GM19035 (cell line): ENCODE measurements at regions not wholly inside any gene's neighbourhood (a gene's known extent, or its start where the extent isn't known, plus 50 kb on each side); places are given as distances from the start of the nearest gene placed in this dataset.
"Not testable (repeated sequence)": the region's sequence is repeated elsewhere in the genome, so short reads cannot be mapped to it uniquely, and the experiment has no call there.

Experiments
- ATAC-seq: cut with Tn5 transposase; IDR thresholded peaks from one replicate; pipeline ENCODE4 v1.9.1; 2021; ENCODE audit not compliant: unreplicated experiment

- not testable (repeated sequence) for ATAC-seq
These were observed 58.8 kb upstream of the ANKRD30BL start for GRCh38 chr2:132220589-132220988.

GRCh38 chr2:132221886-132222285 lies 60.1 kb upstream of the ANKRD30BL start:
- not testable (repeated sequence) for ATAC-seq

DNA sequence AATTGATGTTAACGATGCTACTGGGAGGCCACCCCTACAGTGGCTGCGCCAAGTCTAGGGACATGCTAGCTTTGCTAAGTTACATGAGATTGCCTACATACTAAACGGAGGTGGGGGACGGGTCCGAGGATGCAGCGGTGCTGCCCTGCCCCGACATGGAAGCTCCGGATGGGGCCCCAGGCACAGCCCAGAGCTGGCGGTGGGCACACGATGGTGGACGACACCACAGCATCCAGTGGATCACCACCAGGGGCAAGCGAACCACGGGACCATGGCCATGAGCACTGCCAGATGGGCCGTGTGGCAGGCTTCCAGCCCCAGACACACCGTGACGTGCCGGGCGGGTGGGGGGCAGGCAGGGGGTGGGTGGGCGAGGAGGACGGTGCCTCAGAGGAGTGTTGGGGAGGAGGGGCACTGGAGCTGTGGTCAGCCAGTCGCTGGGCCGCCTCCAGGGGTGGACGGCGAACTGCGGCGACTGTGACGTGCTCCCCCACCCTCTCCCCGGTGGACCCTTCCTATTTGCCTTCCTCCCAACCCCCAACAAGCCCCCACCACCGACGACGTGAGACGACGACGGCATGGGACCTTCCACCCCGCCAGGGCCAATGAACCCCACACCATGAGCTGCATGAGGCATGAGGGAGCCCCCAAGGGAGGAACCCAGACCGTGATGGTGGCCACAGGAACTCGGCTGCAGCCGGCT lies 90.6 kb upstream of the ANKRD30BL start:
- no peak for ATAC-seq

- ATAC-seq = no peak
These were observed 91.1 kb upstream of the ANKRD30BL start for GRCh38 chr2:132252894-132253264.

- ATAC-seq = no peak
These were observed 91.9 kb upstream of the ANKRD30BL start for GRCh38 chr2:132253496-132254305.

DNA sequence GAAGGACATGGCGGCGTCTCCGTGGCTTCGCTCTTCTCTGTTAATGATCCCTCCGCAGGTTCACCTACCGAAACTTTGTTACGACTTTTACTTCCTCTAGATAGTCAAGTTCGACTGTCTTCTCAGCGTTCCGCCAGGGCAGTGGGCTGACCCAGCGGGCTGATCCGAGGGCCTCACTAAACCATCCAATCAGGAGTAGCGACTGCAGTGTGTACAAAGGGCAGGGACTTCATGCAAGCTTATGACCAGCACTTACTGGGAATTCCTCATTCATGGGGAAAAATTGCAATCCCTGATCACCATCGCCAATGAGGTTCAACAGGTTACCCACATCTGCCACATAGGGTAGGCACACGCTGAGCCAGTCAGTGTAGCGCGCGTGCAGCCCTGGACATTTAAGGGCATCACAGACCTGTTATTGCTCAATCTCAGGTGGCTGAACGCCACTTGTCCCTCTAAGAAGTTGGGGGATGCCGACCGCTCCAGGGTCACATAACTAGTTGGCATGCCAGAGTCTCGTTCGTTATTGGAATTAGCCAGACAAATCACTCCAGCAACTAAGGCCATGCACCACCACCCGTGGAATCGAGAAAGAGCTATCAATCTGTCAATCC lies 92.7 kb upstream of the ANKRD30BL start:
- ATAC-seq = not testable (repeated sequence)

- ATAC-seq = no peak
These were observed 94.0 kb upstream of the ANKRD30BL start for GRCh38 chr2:132255714-132256113.

DNA sequence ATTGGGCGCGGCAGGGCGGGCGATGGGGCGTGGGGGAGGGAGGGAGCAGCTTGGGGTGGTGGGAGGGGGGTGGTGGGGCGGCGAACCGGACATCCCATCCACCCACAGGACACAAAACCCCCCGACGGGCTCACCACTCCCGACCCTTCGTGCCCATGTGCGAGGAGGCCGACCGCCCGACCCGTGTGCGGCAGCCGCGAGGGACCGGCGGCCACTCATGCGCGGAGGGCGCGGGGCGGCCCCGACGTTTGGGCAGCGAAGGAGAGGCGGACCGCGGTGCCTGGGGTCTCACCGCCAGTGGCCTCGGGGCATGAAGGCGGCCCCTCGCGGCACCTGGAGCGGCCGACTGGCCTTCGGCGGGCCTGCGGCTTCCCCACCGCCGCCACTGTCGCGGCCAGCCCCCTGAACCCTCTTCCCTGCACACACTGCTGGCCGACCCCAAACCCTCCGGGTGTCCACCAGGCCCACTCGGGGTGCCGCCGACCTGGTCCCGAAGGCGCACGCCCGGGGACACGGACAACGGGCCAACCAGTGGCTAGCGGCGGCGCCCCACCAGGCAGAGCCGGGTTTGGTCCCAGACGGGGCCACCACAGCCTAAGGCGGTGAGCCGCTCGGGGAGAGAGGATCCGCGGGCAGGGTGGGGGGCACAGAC lies 94.6 kb upstream of the ANKRD30BL start:
- no peak for ATAC-seq

- ATAC-seq = not testable (repeated sequence)
These were observed 95.2 kb upstream of the ANKRD30BL start for GRCh38 chr2:132256903-132257300.

DNA sequence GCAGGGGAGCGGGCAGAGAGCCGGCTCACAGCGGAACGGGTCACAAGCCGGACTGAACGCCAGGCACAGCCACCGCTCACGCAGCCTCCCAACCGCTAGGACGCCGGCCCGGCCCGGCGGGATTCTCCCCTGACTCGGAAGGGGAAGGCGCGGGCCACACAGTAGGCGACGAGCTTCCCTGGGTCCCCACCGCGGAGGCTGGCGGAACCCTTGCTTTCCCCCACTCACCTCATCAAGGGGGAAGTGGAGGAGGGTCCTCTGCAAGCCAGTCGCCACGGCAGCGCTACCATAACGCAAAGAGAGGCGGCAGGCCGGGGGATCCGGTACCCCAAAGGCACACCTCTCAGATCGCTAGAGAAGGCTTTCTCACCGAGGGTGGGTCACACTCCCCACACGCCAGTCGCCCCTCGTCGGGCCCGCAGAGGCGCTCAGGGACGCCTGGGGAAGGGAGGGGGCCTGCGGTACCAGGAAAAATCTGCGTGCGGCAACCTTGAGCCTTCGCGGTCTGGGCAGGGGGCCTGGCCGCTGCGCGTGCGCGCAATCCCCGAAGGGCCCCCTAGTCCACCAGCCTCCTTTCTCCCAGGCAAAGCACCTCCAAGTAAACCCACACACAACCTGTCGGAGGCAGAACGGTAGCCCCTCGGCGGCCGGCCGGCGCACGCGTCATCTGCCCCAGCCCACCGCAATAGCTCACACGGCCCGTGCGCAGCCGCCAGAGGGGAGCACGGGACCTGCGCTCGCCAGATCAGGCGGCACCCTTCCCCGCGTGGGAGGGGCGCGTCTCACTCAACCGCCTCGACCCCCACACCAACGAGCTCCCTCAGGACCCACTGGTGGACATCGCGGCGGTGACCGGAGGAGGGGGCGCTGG lies 95.8 kb upstream of the ANKRD30BL start:
- ATAC-seq = not testable (repeated sequence)

DNA sequence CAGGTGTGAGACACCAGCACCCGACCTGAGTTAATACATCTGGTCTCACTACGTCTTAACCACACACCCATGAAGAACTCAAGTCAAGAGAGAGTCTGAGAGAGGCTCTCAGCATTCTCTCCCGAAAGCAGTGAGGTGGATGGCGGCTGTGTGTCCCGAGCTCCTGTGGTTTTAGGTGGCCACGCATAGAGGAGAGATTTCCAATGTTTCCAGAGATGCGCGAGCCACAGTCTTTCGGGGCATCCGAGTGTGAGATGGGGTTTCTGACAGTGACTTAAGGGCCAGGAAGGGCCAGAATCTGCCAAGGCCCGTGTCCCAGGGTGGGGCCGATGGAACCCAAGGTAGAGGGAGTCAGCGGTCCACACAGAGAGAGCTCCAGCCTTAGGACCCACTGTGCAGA lies 97.5 kb upstream of the ANKRD30BL start:
- ATAC-seq = not testable (repeated sequence)

GRCh38 chr2:132265595-132265994 lies 103.8 kb upstream of the ANKRD30BL start:
- ATAC-seq = not testable (repeated sequence)

DNA sequence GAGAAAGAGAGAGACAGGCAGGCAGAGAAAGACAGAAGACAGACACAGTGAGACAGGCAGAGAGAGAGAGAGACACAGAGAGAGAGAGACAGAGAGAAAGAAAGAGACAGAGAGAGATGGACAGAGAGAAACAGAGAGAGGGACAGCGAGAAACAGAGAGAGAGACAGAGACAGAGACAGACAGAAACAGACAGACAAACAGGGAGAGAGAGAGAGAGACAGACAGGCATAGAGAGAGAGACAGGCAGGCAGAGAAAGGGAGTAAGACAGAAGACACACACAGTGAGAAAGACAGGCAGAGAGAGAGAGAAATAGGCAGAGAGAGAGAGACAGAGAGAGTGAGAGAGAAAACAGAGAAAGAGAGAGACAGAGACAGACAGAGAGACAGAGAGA lies 105.3 kb upstream of the ANKRD30BL start:
- ATAC-seq = no peak

DNA sequence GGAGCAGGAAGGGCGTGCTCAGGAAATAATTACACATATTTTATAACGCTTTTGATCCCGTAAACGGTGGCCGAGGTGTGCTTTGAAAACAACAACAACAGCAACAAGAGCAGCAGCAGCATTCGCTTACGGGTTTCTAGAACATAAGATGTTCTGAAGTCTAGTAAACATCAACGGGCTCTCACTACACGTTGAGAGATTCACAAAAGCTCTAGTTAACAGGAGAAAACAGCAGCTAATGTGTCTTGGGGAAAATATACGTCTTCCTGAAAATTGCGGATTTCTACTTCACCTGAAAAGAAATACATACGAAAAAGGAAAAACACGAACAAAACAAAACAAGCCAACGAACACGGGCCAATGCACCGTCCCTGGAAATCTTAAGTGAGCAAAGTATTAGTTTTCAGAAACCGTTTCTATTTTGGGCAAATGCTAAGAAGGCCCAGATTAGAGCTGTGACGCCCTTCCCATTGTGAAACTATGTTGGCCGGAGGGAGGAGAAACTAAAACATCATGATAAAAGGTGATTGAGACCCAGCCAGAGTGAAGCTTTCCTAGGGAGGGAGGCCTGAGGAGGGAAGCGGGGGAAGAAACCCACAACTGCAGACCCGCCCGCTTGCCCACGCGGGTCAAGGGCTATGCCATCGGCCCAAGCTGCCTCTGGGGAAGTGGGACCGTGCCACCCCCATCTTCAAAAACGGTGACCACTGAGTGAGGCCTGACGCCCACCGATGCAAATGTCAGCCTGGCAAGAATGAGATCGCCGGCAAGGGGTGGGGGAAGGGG lies 105.9 kb upstream of the ANKRD30BL start:
- ATAC-seq = not testable (repeated sequence)

DNA sequence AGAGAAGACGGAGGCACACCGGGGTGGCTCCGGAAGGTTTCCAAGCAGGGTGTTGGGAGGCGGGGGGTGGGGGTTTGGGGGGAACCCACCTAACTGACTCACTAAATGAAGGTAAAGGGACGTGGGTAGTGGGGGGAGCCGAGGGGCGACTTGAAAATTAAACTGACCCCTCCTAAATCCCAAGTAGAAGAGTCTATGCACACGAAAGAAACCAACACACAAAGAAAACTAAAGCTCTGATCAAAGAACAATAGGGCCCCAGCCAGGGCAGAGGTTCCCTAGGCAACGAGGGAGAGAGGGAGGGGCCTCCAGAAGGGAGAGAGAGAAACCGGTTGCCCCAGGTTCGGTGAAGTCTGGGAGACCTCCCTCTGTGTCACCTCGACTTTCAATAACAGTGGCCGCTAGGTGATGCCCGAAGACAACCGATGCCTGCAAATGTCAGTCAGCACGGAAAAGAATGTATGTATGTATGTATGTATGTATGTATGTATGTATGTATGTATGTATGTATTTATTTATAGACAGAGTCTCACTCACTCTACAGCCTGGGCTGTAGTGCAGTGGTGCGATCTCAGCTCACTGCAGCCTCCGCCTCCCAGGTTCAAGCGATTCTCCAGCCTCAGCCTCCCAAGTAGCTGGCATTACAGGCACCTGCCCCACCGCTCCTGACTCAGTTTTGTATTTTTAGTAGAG lies 106.7 kb upstream of the ANKRD30BL start:
- ATAC-seq = peak; percentile 42

DNA sequence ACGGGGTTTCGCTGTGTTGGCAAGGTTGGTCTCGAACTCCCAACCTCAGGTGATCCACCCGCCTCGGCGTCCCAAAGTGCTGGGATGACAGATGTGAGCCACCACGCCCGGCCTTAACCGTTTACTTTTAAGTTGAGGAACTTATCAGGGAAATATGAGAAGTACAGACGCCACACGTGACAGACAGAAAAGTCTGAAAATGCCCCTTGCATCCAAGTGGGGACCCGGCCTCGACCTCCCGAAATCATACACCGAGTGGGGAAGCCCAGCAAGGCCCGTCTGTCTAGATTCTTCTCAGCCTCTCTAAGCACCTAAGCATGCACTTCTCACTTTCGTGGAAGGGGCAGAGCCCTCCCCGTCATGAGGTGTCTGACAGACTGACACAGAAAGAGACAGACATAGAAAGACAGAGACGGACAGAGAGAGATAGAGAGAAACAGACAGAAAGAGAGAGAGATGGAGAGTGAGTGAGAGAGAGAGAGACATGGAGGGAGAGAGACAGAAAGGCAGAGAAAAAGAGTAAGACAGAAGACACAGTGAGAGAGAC lies 107.3 kb upstream of the ANKRD30BL start:
- no peak for ATAC-seq

GRCh38 chr2:132270255-132270654 lies 108.5 kb upstream of the ANKRD30BL start:
- no peak for ATAC-seq

DNA sequence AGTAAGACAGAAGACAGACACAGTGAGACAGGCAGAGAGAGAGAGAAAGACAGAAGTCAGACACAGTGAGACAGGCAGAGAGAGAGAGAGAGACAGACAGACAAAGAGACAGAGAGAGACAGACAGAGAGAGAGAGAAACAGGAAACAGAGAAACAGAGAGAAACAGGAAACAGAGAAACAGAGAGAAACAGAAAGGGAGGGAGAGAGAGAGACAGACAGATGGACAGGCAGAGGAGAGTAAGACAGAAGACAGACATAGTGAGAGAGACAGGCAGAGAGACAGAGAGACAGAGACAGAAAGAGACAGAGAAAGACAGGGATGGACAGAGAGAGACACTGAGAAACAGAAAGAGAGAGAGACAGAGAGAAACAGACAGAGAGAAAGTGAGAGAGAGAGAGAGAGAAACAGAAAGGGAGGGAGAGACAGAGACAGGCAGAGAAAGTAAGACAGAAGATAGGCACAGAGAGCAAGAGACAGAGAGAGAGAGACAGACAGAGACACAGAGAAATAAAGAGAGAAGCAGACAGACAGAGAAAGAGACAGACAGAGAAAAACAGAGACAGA lies 109.3 kb upstream of the ANKRD30BL start:
- no peak for ATAC-seq
